ENCODE measurements at regions not wholly inside any gene's neighbourhood (a gene's known extent, or its start where the extent isn't known, plus 50 kb on each side); places are given as distances from the start of the nearest gene placed in this dataset.
A peak's percentile ranks its signal among the peaks of the same experiment; 100 is the strongest.

DNA sequence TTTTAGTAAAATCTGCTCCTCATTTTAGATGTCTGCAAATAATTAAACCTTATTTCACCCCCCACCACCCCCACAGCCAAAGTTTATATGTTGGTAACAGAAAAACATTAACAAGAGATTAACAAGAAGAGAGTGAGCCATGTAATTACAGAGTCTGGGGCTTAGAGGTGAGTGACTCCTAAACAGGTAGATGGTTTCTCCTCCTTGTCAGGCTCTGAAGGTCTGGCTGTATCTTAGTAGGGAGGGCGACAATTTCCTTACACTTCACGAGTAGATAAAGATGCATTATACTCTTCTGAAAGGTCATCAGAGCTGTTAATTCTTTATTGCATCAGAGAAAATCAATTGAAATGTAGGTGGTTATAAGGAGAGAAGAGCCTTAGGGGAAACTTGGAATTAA is 171.8 kb upstream of the ANKRD50 start:
- no peak overlapping the region for H2BK20ac ChIP-seq (ENCODE audit: low read length)
- no peak overlapping the region for H3K9ac ChIP-seq (replicated peaks in 1 of 4; ENCODE audit: extremely low read depth in 1 of 4, low read depth in 3 of 4, low read length in 3 of 4)
- no peak overlapping the region for H3K14ac ChIP-seq (ENCODE audit: insufficient read length)
- H3K56ac ChIP-seq (replicated peaks; ENCODE audit: insufficient read length, low read depth, low read length) = no peak overlapping the region
- H3K4me2 ChIP-seq (ENCODE audit: insufficient read depth in 1 of 2, low read depth in 2 of 2, low read length in 2 of 2) = no peak overlapping the region
- H3K4me1 ChIP-seq (replicated peaks in 1 of 4; ENCODE audit: control insufficient read depth in 3 of 4, insufficient read depth in 4 of 4, low read length in 3 of 4) = peaks cover 0 to 2% (median 0%) of the 10 kb centered on the region in 4 experiments; a peak in 1 of 7 replicates
- no peak overlapping the region for H3K18ac ChIP-seq (ENCODE audit: extremely low read depth, low read length)
- no peak overlapping the region for H3K4ac ChIP-seq (replicated peaks; ENCODE audit: insufficient read length, low read depth, low read length)
- H3K4me3 ChIP-seq (ENCODE audit: extremely low read depth in 1 of 4, insufficient read depth in 2 of 4, low read depth in 3 of 4, low read length in 4 of 4) = no peak overlapping the region
- no peaks in the 10 kb centered on the region for H3K27me3 ChIP-seq (replicated peaks in 1 of 4; ENCODE audit: control insufficient read depth in 3 of 4, extremely low read depth in 1 of 4, insufficient read depth in 3 of 4, low read length in 3 of 4)
- H4K5ac ChIP-seq (ENCODE audit: insufficient read length, low read depth, low read length) = no peak overlapping the region
- no peak overlapping the region for H2BK120ac ChIP-seq (replicated peaks; ENCODE audit: low read depth, low read length)
- no peak for FAIRE-seq
- no peaks in the 10 kb centered on the region for H3K79me1 ChIP-seq (ENCODE audit: low read depth, low read length)
- no peak for DNase-seq (ENCODE audit: low read depth in 1 of 2, low spot score in 2 of 2)
- H4K8ac ChIP-seq (ENCODE audit: extremely low read depth, insufficient read depth, low read length) = no peak overlapping the region
- H2BK15ac ChIP-seq (ENCODE audit: low read length) = no peak overlapping the region
- H2BK5ac ChIP-seq (ENCODE audit: low read depth, low read length) = no peak overlapping the region
- TF ChIP-seq SIN3A (conservative IDR thresholded peaks at IDR 0.05 in 1 of 2, IDR thresholded peaks at IDR 0.05 in 1 of 2; ENCODE audit: low read depth in 1 of 2, low read length in 2 of 2) = no peak
- TF ChIP-seq NANOG (IDR thresholded peaks at IDR 0.05; ENCODE audit: insufficient read depth, low read depth, low read length, poor library complexity, severe bottlenecking) = no peak
- H3K9me3 ChIP-seq (ENCODE audit: insufficient read depth in 2 of 2, low read depth in 1 of 2, low read length in 1 of 2) = no peaks in the 10 kb centered on the region
- no peak overlapping the region for H4K91ac ChIP-seq (replicated peaks; ENCODE audit: insufficient read length, low read length)
- no peaks in the 10 kb centered on the region for H4K20me1 ChIP-seq (replicated peaks in 1 of 2; ENCODE audit: control insufficient read depth in 1 of 2, insufficient read depth in 2 of 2, low read length in 2 of 2)
- POLR2A ChIA-PET (ENCODE audit: partially characterized antibody) = no interaction called here
- no peaks in the 10 kb centered on the region for H3K36me3 ChIP-seq (ENCODE audit: control insufficient read depth in 2 of 4, insufficient read depth in 4 of 4, low read length in 3 of 4)
- peak overlapping the region; percentile 84 for H2AFZ ChIP-seq (ENCODE audit: low read length)
- CTCF ChIA-PET (ENCODE audit: partially characterized antibody) = interaction anchor here (0.6 to 1.5 kb wide), 2 partner anchors 17 to 127 kb away, joined by 4 read pairs; no protein-coding TSS in a partner anchor
- H2AK5ac ChIP-seq (ENCODE audit: low read depth, low read length) = no peak overlapping the region
- WGBS, 2 experiments (ENCODE audit: extremely low coverage in 1 of 2, insufficient coverage in 1 of 2, insufficient read length in 1 of 2, insufficient replicate concordance in 2 of 2, low coverage in 1 of 2, low lambda C conversion rate in 2 of 2, missing lambda C conversion rate in 1 of 2) = 83% methylated on average over 2 of the region's 2 CpGs; no CpG with 5 or more reads in 1 of the 2 experiments
- no peak overlapping the region for H2BK12ac ChIP-seq (ENCODE audit: low read depth, low read length)
- H3K23me2 ChIP-seq (ENCODE audit: low read depth, low read length) = no peaks in the 10 kb centered on the region
- no peak overlapping the region for H3K23ac ChIP-seq (ENCODE audit: insufficient read length)
- H3K27ac ChIP-seq (ENCODE audit: low read depth, low read length) = no peak overlapping the region
- no peaks in the 10 kb centered on the region for H3K79me2 ChIP-seq (ENCODE audit: control insufficient read depth in 1 of 2, insufficient read depth in 2 of 2, low read length in 2 of 2)

All from H1 (cell line).